DMS 273 (cell line): ENCODE measurements at regions not wholly inside any gene's neighbourhood (a gene's known extent, or its start where the extent isn't known, plus 50 kb on each side); places are given as distances from the start of the nearest gene placed in this dataset.
A peak's percentile ranks its signal among the peaks of the same experiment; 100 is the strongest.
"Not testable (repeated sequence)": the region's sequence is repeated elsewhere in the genome, so short reads cannot be mapped to it uniquely, and the experiment has no call there.

Experiments used
- DNase-seq: peaks from one replicate; lab custom pipeline; 2025; ENCODE audit not compliant: unreplicated experiment; lab: John Stamatoyannopoulos, UW

GRCh38 chr6:113701552-113702254, 155.4 kb upstream of the MARCKS start:
- DNase-seq = no peak

GRCh38 chr6:113707194-113707593, 150.0 kb upstream of the MARCKS start:
- DNase-seq = no peak

GRCh38 chr6:113709936-113710509, 147.1 kb upstream of the MARCKS start:
- DNase-seq = no peak

GRCh38 chr6:113713665-113714064, 143.5 kb upstream of the MARCKS start:
- no peak for DNase-seq

- no peak for DNase-seq
These were observed 138.6 kb upstream of the MARCKS start for GRCh38 chr6:113718588-113718987.

GRCh38 chr6:113719064-113719463, 138.1 kb upstream of the MARCKS start:
- no peak for DNase-seq

- DNase-seq = no peak
These were observed 137.6 kb upstream of the MARCKS start for GRCh38 chr6:113719545-113719944.

- DNase-seq = no peak
These were observed 134.0 kb upstream of the MARCKS start for GRCh38 chr6:113723182-113723581.

- DNase-seq = not testable (repeated sequence)
These were observed 132.2 kb upstream of the MARCKS start for GRCh38 chr6:113724927-113725326.

GRCh38 chr6:113731541-113731940, 125.6 kb upstream of the MARCKS start:
- DNase-seq = peak; percentile 29

GRCh38 chr6:113732384-113732966, 124.7 kb upstream of the MARCKS start:
- DNase-seq = peak; percentile 93

GRCh38 chr6:113733381-113733780, 123.8 kb upstream of the MARCKS start:
- peak; percentile 39 for DNase-seq

- DNase-seq = peak; percentile 35
These were observed 122.2 kb upstream of the MARCKS start for GRCh38 chr6:113734982-113735381.

GRCh38 chr6:113735491-113735890, 121.7 kb upstream of the MARCKS start:
- peak; percentile 35 for DNase-seq

GRCh38 chr6:113736978-113737377, 120.2 kb upstream of the MARCKS start:
- no peak for DNase-seq

- DNase-seq = no peak
These were observed 118.0 kb upstream of the MARCKS start for GRCh38 chr6:113739041-113739655.

GRCh38 chr6:113741651-113742050, 115.5 kb upstream of the MARCKS start:
- DNase-seq = no peak

GRCh38 chr6:113742342-113742741, 114.8 kb upstream of the MARCKS start:
- DNase-seq = peak; percentile 15

- no peak for DNase-seq
These were observed 112.3 kb upstream of the MARCKS start for GRCh38 chr6:113744861-113745260.

GRCh38 chr6:113750151-113750855, 106.8 kb upstream of the MARCKS start:
- no peak for DNase-seq

- no peak for DNase-seq
These were observed 102.9 kb upstream of the MARCKS start for GRCh38 chr6:113754291-113754690.
